Lower lobe of right lung (tissue), 2 donors: ENCODE measurements at regions not wholly inside any gene's neighbourhood (a gene's known extent, or its start where the extent isn't known, plus 50 kb on each side); places are given as distances from the start of the nearest gene placed in this dataset.

Experiments used
- ATAC-seq, 2 donors: fragments of 200-7000 bp; cut with Tn5 transposase; one replicate each; pipeline ENCODE4 v1.9.1; 2020 to 2022; ENCODE audit warnings: mild to moderate bottlenecking in 2 of 2, moderate library complexity in 2 of 2
- DNase-seq: peaks from one replicate; pipeline ENCODE4 v3.0.0-alpha.2; 2020
- H3K27ac ChIP-seq: fragments of 200-600 bp; one replicate; pipeline ENCODE4 v1.8.0; 2022
- H3K27me3 ChIP-seq: fragments of 200-600 bp; one replicate; pipeline ENCODE4 v1.8.0; 2022; ENCODE audit warnings: low read depth
- H3K36me3 ChIP-seq: fragments of 200-600 bp; one replicate; pipeline ENCODE4 v1.8.0; 2022; ENCODE audit warnings: mild to moderate bottlenecking
- H3K4me1 ChIP-seq: fragments of 200-600 bp; one replicate; pipeline ENCODE4 v1.8.0; 2022
- H3K4me3 ChIP-seq: fragments of 200-600 bp; one replicate; pipeline ENCODE4 v1.8.0; 2022; ENCODE audit warnings: mild to moderate bottlenecking
- H3K9me3 ChIP-seq: fragments of 200-600 bp; one replicate; pipeline ENCODE4 v1.8.0; 2022
- CTCF ChIP-seq: fragments of 200-600 bp; IDR thresholded peaks from one replicate; pipeline ENCODE4 v1.8.0; 2022; ENCODE audit warnings: antibody characterized with exemption, mild to moderate bottlenecking
- intact Hi-C: fragments of 100-400 bp; cut with DNase I; formaldehyde crosslinking; loops from one replicate; pipeline ENCODE4 v1.11.0; 2022
- donor health status: DM: no; HTN: yes; CAD: no; lungs with severe emphysema.

GRCh38 chr4:126081336-126081735, 766.6 kb downstream of the FAT4 start:
- Histone ChIP-seq H3K27ac (no peak overlapping the region), H3K4me1 (no peaks in the 10 kb centered on the region), H3K36me3 (no peaks in the 10 kb centered on the region), H3K4me3 (no peak overlapping the region), H3K9me3 (no peaks in the 10 kb centered on the region), H3K27me3 (no peaks in the 10 kb centered on the region)
- TF ChIP-seq CTCF, result no peak
- ATAC-seq (no peak), DNase-seq (no peak)
- intact Hi-C loops, result no loop called here

GRCh38 chr4:126086041-126086440, 771.3 kb downstream of the FAT4 start:
- Histone ChIP-seq H3K4me3 (no peak overlapping the region), H3K27ac (no peak overlapping the region), H3K27me3 (no peaks in the 10 kb centered on the region), H3K9me3 (no peaks in the 10 kb centered on the region), H3K4me1 (no peaks in the 10 kb centered on the region), H3K36me3 (no peaks in the 10 kb centered on the region)
- intact Hi-C loops, result no loop called here
- no peak for TF ChIP-seq CTCF
- ATAC-seq, result no peak
- DNase-seq, result no peak

- no peaks in the 10 kb centered on the region for H3K36me3 ChIP-seq
- no peaks in the 10 kb centered on the region for H3K9me3 ChIP-seq
- intact Hi-C loops, result no loop called here
- no peak for DNase-seq
- no peaks in the 10 kb centered on the region for H3K4me1 ChIP-seq
- no peaks in the 10 kb centered on the region for H3K27me3 ChIP-seq
- no peak overlapping the region for H3K27ac ChIP-seq
- H3K4me3 ChIP-seq, result no peak overlapping the region
- TF ChIP-seq CTCF, result no peak
- ATAC-seq, result no peak
Observed at GRCh38 chr4:126087101-126087500, 772.3 kb downstream of the FAT4 start.

- ATAC-seq (peak in 1 of 2 donors; percentile 45), DNase-seq (no peak)
- no peak for TF ChIP-seq CTCF
- intact Hi-C loops, result no loop called here
- H3K4me3 ChIP-seq, result no peak overlapping the region
- no peaks in the 10 kb centered on the region for H3K27me3 ChIP-seq
- H3K4me1 ChIP-seq, result no peaks in the 10 kb centered on the region
- no peaks in the 10 kb centered on the region for H3K36me3 ChIP-seq
- no peaks in the 10 kb centered on the region for H3K9me3 ChIP-seq
- no peak overlapping the region for H3K27ac ChIP-seq
Observed at GRCh38 chr4:126097155-126097799, 782.5 kb downstream of the FAT4 start.

- intact Hi-C loops, result no loop called here
- no peak for DNase-seq
- Histone ChIP-seq H3K4me3 (no peak overlapping the region), H3K36me3 (no peaks in the 10 kb centered on the region), H3K4me1 (no peaks in the 10 kb centered on the region), H3K27me3 (no peaks in the 10 kb centered on the region), H3K9me3 (no peaks in the 10 kb centered on the region), H3K27ac (no peak overlapping the region)
- ATAC-seq, result no peak
- TF ChIP-seq CTCF, result no peak
Observed at GRCh38 chr4:126106658-126107057, 791.9 kb downstream of the FAT4 start.

- no peak for TF ChIP-seq CTCF
- Histone ChIP-seq H3K9me3 (peaks cover 10% of the 10 kb centered on the region), H3K27me3 (no peaks in the 10 kb centered on the region), H3K27ac (no peak overlapping the region), H3K36me3 (no peaks in the 10 kb centered on the region), H3K4me1 (no peaks in the 10 kb centered on the region), H3K4me3 (no peak overlapping the region)
- DNase-seq (no peak), ATAC-seq (no peak)
- intact Hi-C loops, result no loop called here
Observed at GRCh38 chr4:126109836-126110235, 795.1 kb downstream of the FAT4 start.
